WTC11 (cell line): ENCODE measurements at regions not wholly inside any gene's neighbourhood (a gene's known extent, or its start where the extent isn't known, plus 50 kb on each side); places are given as distances from the start of the nearest gene placed in this dataset.

ENCODE experiments used
- ATAC-seq: fragments of 200-7000 bp; cut with Tn5 transposase; 2 replicates; pipeline ENCODE4 v1.10.0; 2021; ENCODE audit warnings: mild to moderate bottlenecking, moderate library complexity
- CTCF ChIA-PET: fragments of 300-600 bp; sonication (Branson Sonifier 250); formaldehyde crosslinking; loops from one replicate; lab custom pipeline; 2021; ENCODE audit warnings: antibody characterized with exemption; lab: Charles Lee
- POLR2A ChIA-PET: fragments of 350-600 bp; sonication (Branson Sonifier 250); formaldehyde crosslinking; loops from one replicate; lab custom pipeline; 2021; ENCODE audit warnings: antibody characterized with exemption; lab: Charles Lee
- DNase-seq: peaks from one replicate; pipeline ENCODE4 v3.0.0; 2021; ENCODE audit warnings: low spot score
- H3K27ac Mint-ChIP-seq: 2 replicates; pipeline ENCODE4 v1.8.0; 2021; ENCODE audit warnings: mixed read lengths
- H3K27me3 Mint-ChIP-seq: 2 replicates; pipeline ENCODE4 v1.8.0; 2021; ENCODE audit warnings: low read depth, mild to moderate bottlenecking, moderate library complexity, mixed read lengths
- H3K36me3 Mint-ChIP-seq: 2 replicates; pipeline ENCODE4 v1.8.0; 2021; ENCODE audit warnings: mixed read lengths
- H3K4me1 Mint-ChIP-seq: 2 replicates; pipeline ENCODE4 v1.8.0; 2022; ENCODE audit warnings: mixed read lengths
- H3K4me3 Mint-ChIP-seq: 2 replicates; pipeline ENCODE4 v1.8.0; 2021; ENCODE audit warnings: mild to moderate bottlenecking, moderate library complexity, mixed read lengths
- H3K9me3 Mint-ChIP-seq: 2 replicates; pipeline ENCODE4 v1.8.0; 2021; ENCODE audit warnings: mixed read lengths
- EMX1 ChIP-seq: fragments of 250-450 bp; sonication (Bioruptor Pico); IDR thresholded peaks from 2 replicates; pipeline ENCODE4 v1.8.0; 2021; ENCODE audit warnings: mild to moderate bottlenecking
- ERG ChIP-seq: fragments of 250-450 bp; sonication (Bioruptor Pico); IDR thresholded peaks from 2 replicates; pipeline ENCODE4 v1.8.0; 2021; ENCODE audit warnings: mild to moderate bottlenecking
- ESRRA ChIP-seq: sonication (generic); formaldehyde crosslinking; IDR thresholded peaks from 2 replicates; pipeline ENCODE4 v1.8.1; 2022; ENCODE audit warnings: mild to moderate bottlenecking, missing genetic modification reagents, borderline replicate concordance
- FOXJ3 ChIP-seq: sonication (generic); formaldehyde crosslinking; IDR thresholded peaks from 2 replicates; pipeline ENCODE4 v1.9.0; 2021; ENCODE audit warnings: missing genetic modification reagents, mild to moderate bottlenecking, borderline replicate concordance
- FOXP1 ChIP-seq: sonication (generic); formaldehyde crosslinking; IDR thresholded peaks from 2 replicates; pipeline ENCODE4 v1.8.0; 2022; ENCODE audit warnings: missing genetic modification reagents, mild to moderate bottlenecking, moderate library complexity, borderline replicate concordance
- KAT7 ChIP-seq: sonication (generic); formaldehyde crosslinking; IDR thresholded peaks from 2 replicates; pipeline ENCODE4 v1.8.1; 2023; ENCODE audit warnings: missing genetic modification reagents, mild to moderate bottlenecking, borderline replicate concordance
- MYBL2 ChIP-seq: sonication (generic); formaldehyde crosslinking; IDR thresholded peaks from 2 replicates; pipeline ENCODE4 v1.8.1; 2023; ENCODE audit warnings: mild to moderate bottlenecking, moderate library complexity, missing genetic modification reagents
- NFE2L1 ChIP-seq: sonication (generic); formaldehyde crosslinking; IDR thresholded peaks from 2 replicates; pipeline ENCODE4 v1.8.1; 2023; ENCODE audit warnings: missing genetic modification reagents
- NR2C2 ChIP-seq: sonication (generic); formaldehyde crosslinking; IDR thresholded peaks from 2 replicates; pipeline ENCODE4 v1.8.0; 2022; ENCODE audit warnings: mild to moderate bottlenecking, missing genetic modification reagents
- NR3C1 ChIP-seq: sonication (generic); formaldehyde crosslinking; conservative IDR thresholded peaks from 2 replicates; pipeline ENCODE4 v1.8.1; 2023; ENCODE audit warnings: low read depth, mild to moderate bottlenecking, missing genetic modification reagents
- RORB ChIP-seq: fragments of 250-450 bp; sonication (Bioruptor Pico); IDR thresholded peaks from 2 replicates; pipeline ENCODE4 v1.9.0; 2021; ENCODE audit warnings: mild to moderate bottlenecking
- TP53 ChIP-seq: sonication (generic); formaldehyde crosslinking; IDR thresholded peaks from 2 replicates; pipeline ENCODE4 v1.8.1; 2023; ENCODE audit warnings: mild to moderate bottlenecking, missing genetic modification reagents
- ZBTB21 ChIP-seq: sonication (generic); formaldehyde crosslinking; IDR thresholded peaks from 2 replicates; pipeline ENCODE4 v1.8.1; 2023; ENCODE audit warnings: mild to moderate bottlenecking, missing genetic modification reagents, borderline replicate concordance
- ZNF232 ChIP-seq: sonication (generic); formaldehyde crosslinking; IDR thresholded peaks from 2 replicates; pipeline ENCODE4 v1.8.0; 2022; ENCODE audit warnings: mild to moderate bottlenecking, missing genetic modification reagents
- TF ChIP-seq, protein P1 (sequence below): sonication (generic); formaldehyde crosslinking; IDR thresholded peaks from 2 replicates; pipeline ENCODE4 v1.8.1; 2023; ENCODE audit warnings: mild to moderate bottlenecking, missing genetic modification reagents, moderate library complexity
- TF ChIP-seq, protein P2 (sequence below): sonication (generic); formaldehyde crosslinking; IDR thresholded peaks from 2 replicates; pipeline ENCODE4 v1.8.0; 2023; ENCODE audit warnings: mild to moderate bottlenecking, missing genetic modification reagents
- TF ChIP-seq, protein P3 (sequence below): fragments of 250-450 bp; sonication (Bioruptor Pico); IDR thresholded peaks from 2 replicates; pipeline ENCODE4 v1.9.0; 2021; ENCODE audit warnings: mild to moderate bottlenecking, borderline replicate concordance
- TF ChIP-seq, protein P4 (sequence below): fragments of 250-450 bp; sonication (Bioruptor Pico); IDR thresholded peaks from 2 replicates; pipeline ENCODE4 v1.9.0; 2021; ENCODE audit warnings: mild to moderate bottlenecking
- TF ChIP-seq, protein P5 (sequence below): sonication (generic); formaldehyde crosslinking; IDR thresholded peaks from 2 replicates; pipeline ENCODE4 v1.8.0; 2022; ENCODE audit warnings: mild to moderate bottlenecking, missing genetic modification reagents

DNA sequence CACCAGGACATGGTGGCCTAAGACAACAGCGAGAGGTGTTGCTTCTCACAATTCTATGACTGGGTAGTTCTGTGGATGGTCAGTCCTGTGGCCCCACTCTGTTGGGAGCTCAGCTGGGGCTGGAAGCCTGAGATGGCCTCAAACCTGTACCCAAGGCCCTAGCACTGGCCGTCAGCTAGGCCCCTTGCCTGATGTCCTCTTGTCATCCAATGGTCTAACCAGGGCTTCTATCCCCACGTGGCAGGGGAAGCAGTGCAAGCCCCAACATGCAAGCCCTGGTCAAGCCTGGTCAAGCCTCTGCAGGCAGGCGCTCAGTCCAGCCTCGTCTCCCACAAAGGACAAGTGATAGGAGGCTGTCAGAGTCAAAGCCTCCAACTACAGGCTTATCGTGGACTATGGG lies 196.5 kb upstream of the CST7 start:
- Mint-ChIP-seq H3K9me3 (no peaks in the 10 kb centered on the region), H3K4me1 (peaks cover 18% of the 10 kb centered on the region), H3K27ac (no peak overlapping the region), H3K27me3 (no peaks in the 10 kb centered on the region), H3K36me3 (no peaks in the 10 kb centered on the region), H3K4me3 (no peak overlapping the region)
- TF ChIP-seq NFE2L1 (CRISPR knock-in tag) (no peak), NR2C2 (no peak), FOXJ3 (CRISPR knock-in tag) (no peak), MYBL2 (no peak), FOXP1 (no peak), ZNF232 (CRISPR knock-in tag) (no peak), ZBTB21 (CRISPR knock-in tag) (no peak), NR3C1 (CRISPR knock-in tag) (no peak)
- TF ChIP-seq, protein P1, sequence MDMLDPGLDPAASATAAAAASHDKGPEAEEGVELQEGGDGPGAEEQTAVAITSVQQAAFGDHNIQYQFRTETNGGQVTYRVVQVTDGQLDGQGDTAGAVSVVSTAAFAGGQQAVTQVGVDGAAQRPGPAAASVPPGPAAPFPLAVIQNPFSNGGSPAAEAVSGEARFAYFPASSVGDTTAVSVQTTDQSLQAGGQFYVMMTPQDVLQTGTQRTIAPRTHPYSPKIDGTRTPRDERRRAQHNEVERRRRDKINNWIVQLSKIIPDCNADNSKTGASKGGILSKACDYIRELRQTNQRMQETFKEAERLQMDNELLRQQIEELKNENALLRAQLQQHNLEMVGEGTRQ, result no peak
- TF ChIP-seq, protein P2, sequence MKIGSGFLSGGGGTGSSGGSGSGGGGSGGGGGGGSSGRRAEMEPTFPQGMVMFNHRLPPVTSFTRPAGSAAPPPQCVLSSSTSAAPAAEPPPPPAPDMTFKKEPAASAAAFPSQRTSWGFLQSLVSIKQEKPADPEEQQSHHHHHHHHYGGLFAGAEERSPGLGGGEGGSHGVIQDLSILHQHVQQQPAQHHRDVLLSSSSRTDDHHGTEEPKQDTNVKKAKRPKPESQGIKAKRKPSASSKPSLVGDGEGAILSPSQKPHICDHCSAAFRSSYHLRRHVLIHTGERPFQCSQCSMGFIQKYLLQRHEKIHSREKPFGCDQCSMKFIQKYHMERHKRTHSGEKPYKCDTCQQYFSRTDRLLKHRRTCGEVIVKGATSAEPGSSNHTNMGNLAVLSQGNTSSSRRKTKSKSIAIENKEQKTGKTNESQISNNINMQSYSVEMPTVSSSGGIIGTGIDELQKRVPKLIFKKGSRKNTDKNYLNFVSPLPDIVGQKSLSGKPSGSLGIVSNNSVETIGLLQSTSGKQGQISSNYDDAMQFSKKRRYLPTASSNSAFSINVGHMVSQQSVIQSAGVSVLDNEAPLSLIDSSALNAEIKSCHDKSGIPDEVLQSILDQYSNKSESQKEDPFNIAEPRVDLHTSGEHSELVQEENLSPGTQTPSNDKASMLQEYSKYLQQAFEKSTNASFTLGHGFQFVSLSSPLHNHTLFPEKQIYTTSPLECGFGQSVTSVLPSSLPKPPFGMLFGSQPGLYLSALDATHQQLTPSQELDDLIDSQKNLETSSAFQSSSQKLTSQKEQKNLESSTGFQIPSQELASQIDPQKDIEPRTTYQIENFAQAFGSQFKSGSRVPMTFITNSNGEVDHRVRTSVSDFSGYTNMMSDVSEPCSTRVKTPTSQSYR (CRISPR knock-in tag), result no peak
- TF ChIP-seq, protein P3, sequence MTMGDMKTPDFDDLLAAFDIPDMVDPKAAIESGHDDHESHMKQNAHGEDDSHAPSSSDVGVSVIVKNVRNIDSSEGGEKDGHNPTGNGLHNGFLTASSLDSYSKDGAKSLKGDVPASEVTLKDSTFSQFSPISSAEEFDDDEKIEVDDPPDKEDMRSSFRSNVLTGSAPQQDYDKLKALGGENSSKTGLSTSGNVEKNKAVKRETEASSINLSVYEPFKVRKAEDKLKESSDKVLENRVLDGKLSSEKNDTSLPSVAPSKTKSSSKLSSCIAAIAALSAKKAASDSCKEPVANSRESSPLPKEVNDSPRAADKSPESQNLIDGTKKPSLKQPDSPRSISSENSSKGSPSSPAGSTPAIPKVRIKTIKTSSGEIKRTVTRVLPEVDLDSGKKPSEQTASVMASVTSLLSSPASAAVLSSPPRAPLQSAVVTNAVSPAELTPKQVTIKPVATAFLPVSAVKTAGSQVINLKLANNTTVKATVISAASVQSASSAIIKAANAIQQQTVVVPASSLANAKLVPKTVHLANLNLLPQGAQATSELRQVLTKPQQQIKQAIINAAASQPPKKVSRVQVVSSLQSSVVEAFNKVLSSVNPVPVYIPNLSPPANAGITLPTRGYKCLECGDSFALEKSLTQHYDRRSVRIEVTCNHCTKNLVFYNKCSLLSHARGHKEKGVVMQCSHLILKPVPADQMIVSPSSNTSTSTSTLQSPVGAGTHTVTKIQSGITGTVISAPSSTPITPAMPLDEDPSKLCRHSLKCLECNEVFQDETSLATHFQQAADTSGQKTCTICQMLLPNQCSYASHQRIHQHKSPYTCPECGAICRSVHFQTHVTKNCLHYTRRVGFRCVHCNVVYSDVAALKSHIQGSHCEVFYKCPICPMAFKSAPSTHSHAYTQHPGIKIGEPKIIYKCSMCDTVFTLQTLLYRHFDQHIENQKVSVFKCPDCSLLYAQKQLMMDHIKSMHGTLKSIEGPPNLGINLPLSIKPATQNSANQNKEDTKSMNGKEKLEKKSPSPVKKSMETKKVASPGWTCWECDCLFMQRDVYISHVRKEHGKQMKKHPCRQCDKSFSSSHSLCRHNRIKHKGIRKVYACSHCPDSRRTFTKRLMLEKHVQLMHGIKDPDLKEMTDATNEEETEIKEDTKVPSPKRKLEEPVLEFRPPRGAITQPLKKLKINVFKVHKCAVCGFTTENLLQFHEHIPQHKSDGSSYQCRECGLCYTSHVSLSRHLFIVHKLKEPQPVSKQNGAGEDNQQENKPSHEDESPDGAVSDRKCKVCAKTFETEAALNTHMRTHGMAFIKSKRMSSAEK (CRISPR knock-in tag), result no peak
- DNase-seq (no peak), ATAC-seq (no peak)
- ChIA-PET POLR2A (no interaction called here), CTCF (no interaction called here)

DNA sequence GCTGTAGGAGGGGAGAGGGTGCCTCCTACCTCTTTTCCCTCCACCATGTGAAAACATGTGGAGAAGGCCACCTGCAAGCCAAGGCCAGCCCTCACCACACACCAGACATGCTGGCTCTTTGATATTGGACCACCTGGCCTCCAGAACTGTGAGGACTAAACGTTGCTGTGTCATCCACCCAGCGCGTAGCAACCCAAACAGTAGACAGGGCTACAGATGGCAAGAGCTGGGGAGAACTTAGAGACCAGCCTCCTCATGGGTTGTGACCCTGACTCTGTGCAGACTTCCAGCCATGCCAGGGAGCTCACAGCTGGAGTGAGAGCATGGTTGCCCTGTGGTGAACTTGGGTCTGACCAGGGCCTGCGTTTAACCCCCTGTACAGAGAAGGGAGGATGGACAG lies 195.9 kb upstream of the CST7 start:
- Mint-ChIP-seq H3K36me3 (no peaks in the 10 kb centered on the region), H3K27me3 (no peaks in the 10 kb centered on the region), H3K9me3 (no peaks in the 10 kb centered on the region), H3K4me1 (peaks cover 15% of the 10 kb centered on the region), H3K4me3 (no peak overlapping the region), H3K27ac (no peak overlapping the region)
- ChIA-PET POLR2A (no interaction called here), CTCF (no interaction called here)
- DNase-seq (no peak), ATAC-seq (no peak)
- TF ChIP-seq, protein P4, sequence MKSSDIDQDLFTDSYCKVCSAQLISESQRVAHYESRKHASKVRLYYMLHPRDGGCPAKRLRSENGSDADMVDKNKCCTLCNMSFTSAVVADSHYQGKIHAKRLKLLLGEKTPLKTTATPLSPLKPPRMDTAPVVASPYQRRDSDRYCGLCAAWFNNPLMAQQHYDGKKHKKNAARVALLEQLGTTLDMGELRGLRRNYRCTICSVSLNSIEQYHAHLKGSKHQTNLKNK, result no peak
- TF ChIP-seq EMX1 (no peak), ESRRA (CRISPR knock-in tag) (no peak), ERG (CRISPR knock-in tag) (no peak), KAT7 (CRISPR knock-in tag) (no peak), RORB (CRISPR knock-in tag) (no peak), TP53 (no peak), FOXP1 (no peak)
- TF ChIP-seq, protein P5, sequence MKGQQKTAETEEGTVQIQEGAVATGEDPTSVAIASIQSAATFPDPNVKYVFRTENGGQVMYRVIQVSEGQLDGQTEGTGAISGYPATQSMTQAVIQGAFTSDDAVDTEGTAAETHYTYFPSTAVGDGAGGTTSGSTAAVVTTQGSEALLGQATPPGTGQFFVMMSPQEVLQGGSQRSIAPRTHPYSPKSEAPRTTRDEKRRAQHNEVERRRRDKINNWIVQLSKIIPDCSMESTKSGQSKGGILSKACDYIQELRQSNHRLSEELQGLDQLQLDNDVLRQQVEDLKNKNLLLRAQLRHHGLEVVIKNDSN (CRISPR knock-in tag), result no peak
